RWPE2 (cell line): ENCODE measurements at regions not wholly inside any gene's neighbourhood (a gene's known extent, or its start where the extent isn't known, plus 50 kb on each side); places are given as distances from the start of the nearest gene placed in this dataset.

ENCODE experiments used
- ATAC-seq: fragments of 200-7000 bp; cut with Tn5 transposase; 3 replicates; pipeline ENCODE4 v1.9.1; 2021; ENCODE audit warnings: low read depth
- DNase-seq: peaks from one replicate; pipeline ENCODE4 v3.0.0-alpha.2; 2020; ENCODE audit warnings: low spot score
- H3K27ac ChIP-seq: fragments of 450-650 bp; 2 replicates; pipeline ENCODE4 v1.5.1; 2017; ENCODE audit warnings: mild to moderate bottlenecking; ENCODE audit not compliant: poor library complexity, severe bottlenecking
- H3K27me3 ChIP-seq: fragments of 250-450 bp; sonication (Bioruptor Pico); 2 replicates; pipeline ENCODE4 v1.5.1; 2021; ENCODE audit warnings: mild to moderate bottlenecking, moderate library complexity; ENCODE audit not compliant: insufficient read depth, poor library complexity, severe bottlenecking
- H3K36me3 ChIP-seq: fragments of 250-450 bp; sonication (Bioruptor Pico); 2 replicates; pipeline ENCODE4 v1.5.1; 2020; ENCODE audit warnings: low read depth, mild to moderate bottlenecking, moderate library complexity
- H3K4me1 ChIP-seq: fragments of 250-450 bp; sonication (Bioruptor Pico); 2 replicates; pipeline ENCODE4 v1.5.1; 2021; ENCODE audit warnings: mild to moderate bottlenecking, moderate library complexity; ENCODE audit not compliant: insufficient read depth, poor library complexity, severe bottlenecking
- H3K4me3 ChIP-seq: fragments of 250-450 bp; sonication (Bioruptor Pico); 2 replicates; pipeline ENCODE4 v1.5.1; 2021; ENCODE audit warnings: mild to moderate bottlenecking, moderate library complexity; ENCODE audit not compliant: severe bottlenecking
- H3K9me3 ChIP-seq: fragments of 250-450 bp; sonication (Bioruptor Pico); 2 replicates; pipeline ENCODE4 v1.5.1; 2021; ENCODE audit warnings: mild to moderate bottlenecking, moderate library complexity; ENCODE audit not compliant: severe bottlenecking
- CTCF ChIP-seq: fragments of 450-650 bp; IDR thresholded peaks from one replicate; pipeline ENCODE4 v1.5.1; 2017; ENCODE audit warnings: mild to moderate bottlenecking, moderate library complexity; ENCODE audit not compliant: poor library complexity, severe bottlenecking

DNA sequence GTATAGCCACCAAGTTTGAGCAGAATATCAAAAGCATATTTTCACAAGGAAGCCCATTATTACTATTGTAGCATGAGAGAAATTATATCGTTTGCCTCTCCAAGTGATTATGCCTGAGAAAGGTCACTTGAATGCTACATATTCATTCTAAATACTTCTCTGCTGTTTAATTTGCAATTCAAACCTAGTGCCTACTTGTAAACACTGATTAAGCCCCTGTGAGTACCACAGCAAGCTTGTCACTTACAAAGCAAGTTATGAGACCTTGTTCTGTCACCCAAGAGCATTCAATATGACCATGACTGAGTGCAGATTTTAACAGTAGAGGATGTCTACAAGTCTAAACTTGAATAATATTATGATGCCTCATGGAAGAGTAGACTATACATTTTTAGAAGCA, 124.7 kb upstream of the SSTR1 start:
- H3K36me3 ChIP-seq: no peaks in the 10 kb centered on the region
- no peaks in the 10 kb centered on the region for H3K9me3 ChIP-seq
- H3K4me1 ChIP-seq: peaks cover 8% of the 10 kb centered on the region
- ATAC-seq: no peak
- DNase-seq: no peak
- H3K27me3 ChIP-seq: no peaks in the 10 kb centered on the region
- TF ChIP-seq CTCF: no peak
- no peak overlapping the region for H3K27ac ChIP-seq
- no peak overlapping the region for H3K4me3 ChIP-seq

DNA sequence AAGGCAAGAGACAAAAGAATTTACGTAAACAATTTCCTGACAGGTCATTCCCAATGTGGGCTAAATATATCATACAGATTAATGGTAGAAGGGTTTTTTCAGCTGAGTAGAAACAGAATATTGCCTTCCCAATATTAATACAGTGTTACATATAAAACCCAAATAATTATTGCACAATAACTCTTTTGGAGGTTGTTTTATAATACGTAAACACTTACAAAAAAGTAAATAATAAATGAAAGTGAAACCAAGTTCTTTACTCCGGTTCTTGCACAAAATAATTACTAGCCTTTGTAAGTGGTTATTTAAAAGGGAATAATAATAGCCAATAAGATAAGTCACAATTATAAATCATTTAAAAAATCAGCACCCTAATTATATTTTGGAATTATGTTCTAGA, 118.6 kb upstream of the SSTR1 start:
- H3K4me1 ChIP-seq: no peaks in the 10 kb centered on the region
- no peak for DNase-seq
- no peaks in the 10 kb centered on the region for H3K27me3 ChIP-seq
- H3K36me3 ChIP-seq: no peaks in the 10 kb centered on the region
- TF ChIP-seq CTCF: no peak
- no peak for ATAC-seq
- H3K27ac ChIP-seq: no peak overlapping the region
- no peak overlapping the region for H3K4me3 ChIP-seq
- H3K9me3 ChIP-seq: no peaks in the 10 kb centered on the region

DNA sequence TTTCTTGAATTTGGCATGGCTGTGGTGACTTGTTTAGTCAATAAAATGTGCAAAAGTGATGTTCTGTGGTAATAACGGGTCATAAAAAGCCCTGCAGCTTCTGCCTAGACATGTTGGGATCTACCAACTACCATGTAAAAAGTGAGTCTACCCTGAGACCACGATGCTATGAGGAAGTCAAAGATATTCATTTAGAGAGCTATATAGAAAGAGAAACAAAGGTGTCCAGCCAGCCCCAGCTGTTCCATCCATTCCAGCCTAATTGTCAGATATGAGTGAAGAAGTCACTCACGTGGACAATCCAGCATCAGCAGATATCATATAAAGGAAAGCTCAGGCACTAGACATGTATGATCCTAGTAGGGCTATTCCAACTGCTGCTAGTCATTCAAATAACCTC, 117.2 kb upstream of the SSTR1 start:
- H3K36me3 ChIP-seq: no peaks in the 10 kb centered on the region
- no peak for TF ChIP-seq CTCF
- H3K4me1 ChIP-seq: no peaks in the 10 kb centered on the region
- H3K27me3 ChIP-seq: no peaks in the 10 kb centered on the region
- no peak for ATAC-seq
- DNase-seq: no peak
- no peaks in the 10 kb centered on the region for H3K9me3 ChIP-seq
- H3K4me3 ChIP-seq: no peak overlapping the region
- H3K27ac ChIP-seq: no peak overlapping the region

- no peaks in the 10 kb centered on the region for H3K36me3 ChIP-seq
- DNase-seq: no peak
- H3K4me3 ChIP-seq: no peak overlapping the region
- peaks cover 4% of the 10 kb centered on the region for H3K4me1 ChIP-seq
- peak; percentile 98 for ATAC-seq
- H3K27me3 ChIP-seq: no peaks in the 10 kb centered on the region
- peaks cover 6% of the 10 kb centered on the region for H3K9me3 ChIP-seq
- H3K27ac ChIP-seq: peak overlapping the region; percentile 42
- no peak for TF ChIP-seq CTCF
These were observed 109.4 kb upstream of the SSTR1 start for GRCh38 chr14:38098074-38098836.

DNA sequence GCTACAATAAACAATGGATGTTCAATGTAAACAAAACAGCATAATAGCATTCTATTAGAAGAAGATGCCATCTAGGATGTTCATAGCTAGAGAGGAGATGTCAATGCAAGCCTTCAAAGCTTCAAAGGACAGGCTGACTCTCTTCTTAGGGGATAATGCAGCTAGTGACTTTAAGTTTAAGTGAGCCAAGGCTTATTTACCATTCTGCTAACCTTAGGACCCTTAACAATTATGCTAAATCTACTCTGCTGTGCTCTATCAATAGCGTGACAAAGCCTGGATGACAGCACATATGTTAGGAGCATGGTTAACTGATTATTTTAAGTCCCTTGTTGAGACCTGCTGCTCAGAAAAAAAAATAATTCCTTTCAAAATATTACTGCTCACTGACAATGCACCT, 106.0 kb upstream of the SSTR1 start:
- no peak for ATAC-seq
- Histone ChIP-seq H3K27ac (no peak overlapping the region), H3K9me3 (peaks cover 6% of the 10 kb centered on the region), H3K4me3 (no peak overlapping the region), H3K27me3 (no peaks in the 10 kb centered on the region), H3K4me1 (peaks cover 4% of the 10 kb centered on the region), H3K36me3 (no peaks in the 10 kb centered on the region)
- DNase-seq: no peak
- no peak for TF ChIP-seq CTCF
